H7 (cell line): ENCODE measurements at regions not wholly inside any gene's neighbourhood (a gene's known extent, or its start where the extent isn't known, plus 50 kb on each side); places are given as distances from the start of the nearest gene placed in this dataset.

Experiments
- DNase-seq: peaks from one replicate; pipeline ENCODE4 v3.0.0; 2012
- H3K27me3 ChIP-seq: 2 replicates; pipeline ENCODE4 v1.6.0; 2011; ENCODE audit warnings: mild to moderate bottlenecking, low read length; ENCODE audit not compliant: control insufficient read depth, insufficient read depth
- H3K36me3 ChIP-seq: replicated peaks from 2 replicates; pipeline ENCODE4 v1.5.1; 2011; ENCODE audit warnings: low read length; ENCODE audit not compliant: control insufficient read depth, insufficient read depth
- H3K4me3 ChIP-seq: 2 replicates; pipeline ENCODE4 v1.5.1; 2011; ENCODE audit warnings: low read depth, mild to moderate bottlenecking, control low read depth, low read length, moderate library complexity; ENCODE audit not compliant: insufficient read depth

DNA sequence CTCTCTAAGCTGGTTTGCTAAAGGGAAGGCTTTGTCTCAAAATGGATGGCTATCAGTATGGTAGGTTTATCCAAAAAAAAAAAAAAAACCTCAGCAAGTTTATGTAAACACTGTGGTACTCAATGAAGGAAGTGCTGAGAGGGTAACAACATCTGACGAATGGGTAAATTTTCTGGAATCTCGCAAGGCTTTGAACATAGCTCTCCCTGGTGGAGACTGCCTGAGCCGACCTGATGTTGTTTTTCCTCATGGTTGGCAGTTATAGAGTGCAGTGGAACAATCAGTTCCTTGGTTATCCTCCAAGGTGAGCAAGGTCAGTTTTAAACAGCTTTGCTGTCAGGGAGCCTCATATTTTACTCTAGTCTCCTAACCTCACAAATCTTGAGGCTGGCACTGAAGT lies 94.6 kb downstream of the ZPLD1 start:
- peak; percentile 22 for DNase-seq
- Histone ChIP-seq H3K36me3 (no peaks in the 10 kb centered on the region), H3K4me3 (no peak overlapping the region), H3K27me3 (no peaks in the 10 kb centered on the region)

DNA sequence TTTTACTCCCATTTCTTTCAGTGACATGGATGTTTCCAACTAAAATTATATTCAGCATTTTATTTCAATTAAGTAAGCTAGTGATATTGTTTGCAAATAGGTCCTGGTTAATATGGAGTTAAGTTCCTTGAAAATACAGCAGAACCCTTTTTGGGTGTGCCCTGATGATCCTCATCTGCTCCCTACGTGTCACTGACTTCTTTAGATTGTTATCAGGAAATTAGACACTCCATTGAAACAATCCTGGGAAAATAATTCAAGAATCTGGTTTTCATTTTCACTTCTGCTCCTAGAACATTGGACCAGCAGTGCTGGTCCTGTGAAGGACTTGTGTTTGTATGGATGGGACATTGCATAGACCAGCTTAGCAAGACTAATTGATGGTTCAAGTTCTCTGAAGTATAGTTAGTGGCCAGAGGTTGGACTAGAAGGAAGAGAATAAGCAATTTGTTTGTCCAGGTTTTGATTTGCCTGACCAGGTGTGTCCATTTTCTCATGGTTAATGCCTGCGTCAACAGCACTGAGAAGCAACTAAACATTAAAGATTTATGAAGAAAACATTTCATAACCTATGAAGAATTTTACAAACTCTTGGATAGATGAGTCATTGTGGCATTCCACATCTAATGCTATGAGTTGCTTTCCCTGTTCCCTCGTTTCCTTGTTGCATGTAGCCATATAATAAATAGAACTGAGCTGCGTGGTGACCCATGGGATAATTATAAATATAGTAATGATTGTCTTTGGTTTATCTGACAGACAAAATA lies 95.8 kb downstream of the ZPLD1 start:
- DNase-seq = no peak
- H3K36me3 ChIP-seq = no peaks in the 10 kb centered on the region
- H3K4me3 ChIP-seq = no peak overlapping the region
- H3K27me3 ChIP-seq = no peaks in the 10 kb centered on the region

DNA sequence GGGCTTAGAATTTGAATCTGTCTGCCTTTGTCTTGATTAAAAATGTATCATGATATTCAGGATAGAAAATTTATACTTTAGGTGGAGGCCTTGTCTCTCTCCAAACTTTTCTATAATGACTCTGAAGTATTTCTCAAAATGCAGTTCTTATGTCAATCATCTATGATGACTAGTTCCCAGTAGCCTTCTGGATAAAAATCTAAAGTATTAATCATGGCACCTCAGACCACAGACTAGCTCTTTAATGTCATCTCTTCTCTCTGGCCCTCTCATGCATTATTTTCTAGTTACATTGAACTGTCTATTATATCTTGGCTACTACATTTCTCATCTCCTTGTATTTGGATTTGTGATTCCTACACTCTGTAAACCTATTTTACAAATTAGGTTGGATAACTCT lies 96.9 kb downstream of the ZPLD1 start:
- Histone ChIP-seq H3K36me3 (no peaks in the 10 kb centered on the region), H3K27me3 (no peaks in the 10 kb centered on the region), H3K4me3 (no peak overlapping the region)
- no peak for DNase-seq

DNA sequence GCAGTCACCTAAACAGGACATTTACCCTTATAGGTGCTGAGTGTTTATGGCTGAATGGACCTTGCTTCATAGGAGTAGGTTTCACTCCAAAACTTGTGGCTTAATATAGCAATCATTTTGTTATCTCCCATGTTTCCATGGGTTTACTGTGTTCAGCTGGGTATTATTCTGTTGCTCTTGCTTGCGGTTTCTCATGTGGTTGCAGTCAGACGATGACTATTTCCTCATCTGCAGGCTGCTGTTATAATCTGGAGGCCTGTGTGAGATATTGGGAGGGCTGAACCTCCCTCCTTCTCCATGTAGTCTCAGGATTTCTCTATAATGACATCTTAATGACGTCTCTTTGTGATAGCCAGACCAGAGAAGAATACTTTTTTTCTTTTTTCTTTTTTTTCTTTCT lies 98.1 kb downstream of the ZPLD1 start:
- no peaks in the 10 kb centered on the region for H3K27me3 ChIP-seq
- no peak overlapping the region for H3K4me3 ChIP-seq
- H3K36me3 ChIP-seq = no peaks in the 10 kb centered on the region
- DNase-seq = no peak

DNA sequence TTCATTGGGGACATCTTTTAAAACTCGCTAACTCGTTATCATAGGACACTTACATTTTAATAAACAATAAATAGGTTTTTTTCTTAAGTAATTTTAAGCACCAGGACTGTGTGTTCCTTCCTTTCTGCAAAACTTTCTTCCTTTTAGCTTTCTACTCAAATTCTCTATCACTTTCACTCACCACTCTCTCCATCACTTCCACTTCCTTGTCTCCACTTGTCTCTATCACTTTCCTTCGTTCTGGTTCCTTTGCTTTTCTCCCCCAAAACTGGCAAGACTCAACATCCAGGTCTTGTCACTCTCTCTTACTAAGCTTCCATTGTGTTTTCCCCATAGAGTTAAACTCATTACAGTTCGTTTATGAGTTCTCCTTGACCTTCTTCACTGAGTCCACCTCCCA lies 99.0 kb downstream of the ZPLD1 start:
- Histone ChIP-seq H3K27me3 (no peaks in the 10 kb centered on the region), H3K36me3 (no peaks in the 10 kb centered on the region), H3K4me3 (no peak overlapping the region)
- DNase-seq = no peak

DNA sequence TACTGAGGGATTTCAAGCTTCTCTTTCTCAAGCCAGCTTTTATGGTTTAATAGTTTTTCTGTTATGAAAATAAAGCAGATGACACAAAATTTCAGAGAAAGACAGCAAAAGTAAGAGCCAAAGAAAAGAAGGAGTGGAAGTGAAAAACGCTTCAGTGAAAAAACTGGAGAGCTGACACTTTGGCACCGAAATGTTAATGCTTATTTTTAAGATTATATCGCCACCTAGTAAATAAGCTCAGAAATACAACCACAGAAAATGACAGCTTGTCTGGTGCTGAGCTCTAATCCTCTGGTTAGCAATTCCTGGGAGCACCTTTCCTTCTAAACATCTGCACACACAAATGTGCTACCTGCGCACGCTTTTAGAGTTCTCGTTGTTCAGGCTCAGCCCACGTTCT lies 101.6 kb downstream of the ZPLD1 start:
- Histone ChIP-seq H3K4me3 (no peak overlapping the region), H3K27me3 (no peaks in the 10 kb centered on the region), H3K36me3 (no peaks in the 10 kb centered on the region)
- DNase-seq = no peak

DNA sequence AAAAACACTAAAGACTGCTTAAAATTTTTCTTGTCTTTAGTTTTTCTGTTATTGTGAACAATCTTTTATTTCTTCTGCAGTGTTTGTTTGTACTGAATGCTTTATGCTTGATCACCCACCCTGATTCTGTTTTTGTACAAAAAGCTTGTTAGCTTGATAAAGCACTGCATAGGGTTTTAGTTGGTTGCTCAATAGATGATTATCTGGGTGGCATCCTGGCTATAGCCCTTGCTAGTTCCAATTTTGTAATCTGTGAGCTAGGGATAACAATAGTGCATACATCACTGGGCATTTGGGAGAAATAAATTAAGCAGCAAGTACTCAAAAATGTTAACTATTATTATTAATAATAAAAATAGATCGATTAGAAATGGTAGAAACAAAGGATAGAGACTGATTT lies 102.3 kb downstream of the ZPLD1 start:
- Histone ChIP-seq H3K27me3 (no peaks in the 10 kb centered on the region), H3K36me3 (no peaks in the 10 kb centered on the region)

DNA sequence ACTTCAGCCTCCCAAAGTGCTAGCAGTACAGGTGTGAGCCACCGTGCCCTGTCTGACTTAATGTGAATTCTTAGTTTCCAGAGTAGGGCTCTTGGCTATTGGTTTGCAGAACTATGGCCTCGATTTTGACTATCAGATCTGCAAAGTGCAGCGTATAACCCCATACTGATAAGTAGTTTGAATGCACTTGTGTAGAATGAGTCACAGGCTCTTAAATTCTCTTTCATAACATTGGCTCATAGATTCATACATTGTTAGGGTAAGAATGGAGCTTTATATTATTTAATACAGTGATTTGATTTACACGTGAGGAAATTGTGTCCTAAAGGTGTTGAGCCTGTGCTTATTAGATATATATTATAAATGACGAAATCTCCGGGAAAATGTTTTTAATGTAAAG lies 109.9 kb downstream of the ZPLD1 start:
- Histone ChIP-seq H3K36me3 (no peaks in the 10 kb centered on the region), H3K4me3 (no peak overlapping the region), H3K27me3 (no peaks in the 10 kb centered on the region)
- DNase-seq = no peak

More for the DNA sequence above, 102.3 kb downstream of the ZPLD1 start:
- no peak overlapping the region for H3K4me3 ChIP-seq
- DNase-seq = no peak

DNA sequence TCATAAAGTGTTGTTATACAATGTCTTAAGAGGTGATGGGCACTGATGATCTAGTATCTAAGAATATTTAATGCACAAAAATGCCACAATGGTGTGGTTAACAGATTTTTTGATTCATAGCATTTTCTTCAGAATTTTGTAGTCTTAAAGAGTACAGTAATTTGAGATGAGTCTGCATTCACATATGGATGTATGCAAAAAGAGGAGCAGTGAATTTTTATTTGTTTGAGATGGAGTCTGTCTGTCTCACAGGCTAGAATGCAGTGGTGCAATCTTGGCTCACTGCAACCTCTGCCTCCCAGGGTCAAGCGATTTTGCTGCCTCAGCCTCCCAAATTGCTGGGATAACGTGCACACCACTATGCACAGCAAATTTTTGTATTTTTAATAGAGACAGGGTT lies 110.5 kb downstream of the ZPLD1 start:
- Histone ChIP-seq H3K36me3 (no peaks in the 10 kb centered on the region), H3K27me3 (no peaks in the 10 kb centered on the region), H3K4me3 (no peak overlapping the region)
- no peak for DNase-seq

DNA sequence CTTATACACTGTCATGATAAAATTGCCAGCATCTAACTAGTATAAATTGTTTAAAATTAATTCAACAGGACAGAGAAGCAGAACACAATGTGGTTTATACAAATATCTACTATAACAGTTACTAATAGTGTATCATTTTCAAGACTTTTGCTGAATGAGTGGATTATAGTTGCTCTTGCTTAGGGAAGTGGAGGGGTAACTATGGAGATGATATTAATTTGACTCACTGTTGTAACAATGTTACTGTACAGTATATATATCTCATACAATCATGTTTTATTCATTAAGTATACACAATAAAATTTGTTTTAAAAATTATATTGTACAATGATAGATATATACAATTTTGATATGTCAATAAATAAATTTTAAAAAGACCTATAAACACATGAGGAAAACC lies 119.1 kb downstream of the ZPLD1 start:
- H3K36me3 ChIP-seq = no peaks in the 10 kb centered on the region
- no peak overlapping the region for H3K4me3 ChIP-seq
- no peak for DNase-seq
- no peaks in the 10 kb centered on the region for H3K27me3 ChIP-seq

DNA sequence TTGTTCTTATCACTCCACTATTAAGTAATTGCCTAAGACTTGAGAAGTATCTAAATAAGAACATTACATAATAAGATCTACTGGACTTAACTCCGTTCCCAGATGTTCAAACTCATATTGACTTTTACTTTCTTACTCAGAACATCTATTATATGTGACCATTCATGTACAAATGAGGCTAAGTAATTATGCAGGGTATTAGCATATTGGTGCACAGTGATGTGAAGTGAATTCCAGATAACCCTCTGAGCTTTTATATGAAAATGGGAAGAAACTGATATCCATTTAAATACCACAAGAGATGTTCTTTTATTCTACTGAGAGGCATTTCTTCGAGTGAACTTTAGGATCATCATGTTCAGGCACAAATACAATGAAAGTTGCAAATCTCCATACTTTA lies 135.7 kb downstream of the ZPLD1 start:
- H3K4me3 ChIP-seq = no peak overlapping the region
- H3K27me3 ChIP-seq = no peaks in the 10 kb centered on the region
- no peaks in the 10 kb centered on the region for H3K36me3 ChIP-seq
- no peak for DNase-seq

DNA sequence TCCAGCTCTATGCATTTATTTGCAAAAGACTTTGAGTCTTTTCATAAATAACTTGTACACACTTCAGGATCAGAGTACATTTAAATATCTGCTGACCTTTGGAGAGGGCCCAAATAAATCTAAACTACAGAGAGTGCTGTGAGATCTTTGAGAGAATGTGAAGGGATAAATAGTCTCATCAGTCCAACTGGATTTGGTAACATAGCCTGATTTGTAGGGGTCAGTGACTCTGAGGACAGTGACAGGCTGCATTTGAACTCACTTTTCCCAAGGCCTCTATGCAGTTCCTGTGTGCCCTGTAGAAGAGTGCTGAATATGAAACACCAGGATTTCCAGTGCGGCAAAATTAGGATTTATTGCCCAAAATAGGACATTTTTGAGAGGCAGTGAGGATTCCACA lies 136.2 kb downstream of the ZPLD1 start:
- no peak for DNase-seq
- Histone ChIP-seq H3K4me3 (no peak overlapping the region), H3K36me3 (no peaks in the 10 kb centered on the region), H3K27me3 (no peaks in the 10 kb centered on the region)

DNA sequence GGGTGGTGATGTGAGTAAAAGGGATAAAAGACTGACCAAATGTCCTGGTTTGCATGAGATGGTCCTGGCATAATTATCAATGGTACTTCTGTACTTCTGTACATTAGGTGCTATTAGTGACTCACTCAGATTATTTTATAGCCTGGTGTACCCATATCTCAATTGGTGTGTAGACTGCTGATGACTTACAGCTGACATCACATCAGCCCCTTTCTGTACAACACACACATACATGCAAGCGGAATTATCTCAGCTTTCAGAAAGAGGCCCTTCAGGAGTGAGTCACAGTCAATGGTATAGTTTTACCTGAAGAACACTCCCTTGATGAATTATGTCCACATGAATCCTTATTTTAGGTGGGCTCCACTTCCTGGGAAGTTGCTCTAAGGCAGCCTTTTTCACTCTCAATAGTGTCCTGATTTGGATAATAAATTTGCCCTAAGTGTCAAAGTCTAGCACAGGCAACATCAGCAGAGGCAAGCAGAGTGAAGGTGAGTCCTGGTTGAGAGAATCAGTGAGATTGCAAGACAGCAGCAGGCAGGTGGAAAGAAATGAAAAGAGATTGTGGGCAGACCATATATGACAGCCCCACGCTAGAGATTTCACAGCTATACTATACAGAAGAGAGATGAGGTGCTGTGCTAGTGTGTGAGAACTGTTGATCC lies 137.0 kb downstream of the ZPLD1 start:
- Histone ChIP-seq H3K36me3 (no peaks in the 10 kb centered on the region), H3K27me3 (no peaks in the 10 kb centered on the region), H3K4me3 (no peak overlapping the region)
- DNase-seq = no peak

DNA sequence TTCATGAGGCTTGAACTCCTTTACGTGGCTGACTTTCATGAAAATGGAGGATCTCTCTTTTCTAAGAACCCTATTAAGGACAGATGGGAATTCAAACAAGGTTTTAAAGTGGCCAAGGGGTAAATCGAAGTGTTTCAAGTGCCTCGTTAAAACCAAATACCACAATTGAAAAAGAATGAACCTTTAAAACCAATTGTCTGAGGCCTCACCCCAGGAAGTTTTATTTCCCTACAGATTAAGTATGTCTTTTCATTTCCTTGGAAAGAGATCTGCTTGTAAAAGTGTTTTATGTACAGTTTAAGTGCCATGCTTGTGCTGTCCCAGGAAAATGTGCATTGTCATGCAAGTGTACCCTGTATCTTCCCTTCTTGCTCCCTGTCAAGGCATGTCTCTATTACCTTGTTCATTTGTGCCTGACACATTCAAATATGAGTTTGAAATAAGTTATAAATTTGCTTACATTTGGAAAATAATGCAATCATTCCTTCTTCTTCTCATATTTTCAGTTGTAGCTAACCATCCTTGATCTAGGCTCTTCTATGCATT lies 138.7 kb downstream of the ZPLD1 start:
- no peak overlapping the region for H3K4me3 ChIP-seq
- no peaks in the 10 kb centered on the region for H3K36me3 ChIP-seq
- no peaks in the 10 kb centered on the region for H3K27me3 ChIP-seq
- DNase-seq = no peak

DNA sequence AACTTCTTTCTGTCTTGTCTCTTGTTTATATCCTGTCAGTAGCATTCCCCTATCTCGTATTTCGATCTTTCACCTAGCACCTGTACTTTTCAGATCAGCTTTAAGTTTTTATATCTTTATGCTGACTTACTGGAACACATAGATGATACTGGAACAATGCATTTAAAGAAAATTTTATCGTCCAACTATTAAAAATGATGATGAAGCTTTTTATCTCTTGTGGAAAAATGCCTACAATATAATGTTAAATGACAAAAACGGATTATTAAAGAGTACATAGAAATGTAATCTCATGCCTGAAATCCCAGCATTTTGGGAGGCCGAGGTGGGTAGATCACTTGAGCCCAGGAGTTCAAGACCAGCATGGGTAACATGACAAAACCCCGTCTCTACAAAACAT lies 139.5 kb downstream of the ZPLD1 start:
- Histone ChIP-seq H3K36me3 (no peaks in the 10 kb centered on the region), H3K27me3 (no peaks in the 10 kb centered on the region), H3K4me3 (no peak overlapping the region)
- no peak for DNase-seq
